Neuronal stem cell (in vitro differentiated cells): ENCODE measurements at regions not wholly inside any gene's neighbourhood (a gene's known extent, or its start where the extent isn't known, plus 50 kb on each side); places are given as distances from the start of the nearest gene placed in this dataset.
"Not testable (repeated sequence)": the region's sequence is repeated elsewhere in the genome, so short reads cannot be mapped to it uniquely, and the experiment has no call there.

Source experiments
- DNase-seq: peaks from one replicate; pipeline ENCODE4 v3.0.0-alpha.2; 2013; ENCODE audit warnings: low spot score
- H2AFZ ChIP-seq: one replicate; pipeline ENCODE4 v1.6.1; 2013; ENCODE audit warnings: mild to moderate bottlenecking, low read length, inconsistent platforms
- H2AK5ac ChIP-seq: 2 replicates; pipeline ENCODE4 v1.6.1; 2013; ENCODE audit warnings: low read depth, mild to moderate bottlenecking, inconsistent platforms, low read length, moderate library complexity, mixed read lengths
- H2BK120ac ChIP-seq: 2 replicates; pipeline ENCODE4 v1.6.1; 2013; ENCODE audit warnings: low read depth, mild to moderate bottlenecking, inconsistent platforms, low read length, moderate library complexity, mixed read lengths
- H2BK12ac ChIP-seq: one replicate; pipeline ENCODE4 v1.6.1; 2013; ENCODE audit warnings: low read length, inconsistent platforms
- H2BK15ac ChIP-seq: 2 replicates; pipeline ENCODE4 v1.6.1; 2013; ENCODE audit warnings: mild to moderate bottlenecking, low read length, inconsistent platforms, mixed read lengths
- H2BK5ac ChIP-seq: one replicate; pipeline ENCODE4 v1.6.1; 2013; ENCODE audit warnings: inconsistent platforms, mild to moderate bottlenecking, low read length, moderate library complexity
- H3K14ac ChIP-seq: one replicate; pipeline ENCODE4 v1.6.1; 2013; ENCODE audit warnings: low read length, inconsistent platforms
- H3K18ac ChIP-seq: 2 replicates; pipeline ENCODE4 v1.6.1; 2013; ENCODE audit warnings: low read length, inconsistent platforms
- H3K23ac ChIP-seq: 2 replicates; pipeline ENCODE4 v1.6.1; 2013; ENCODE audit warnings: low read depth, mild to moderate bottlenecking, mixed read lengths, low read length, inconsistent platforms; ENCODE audit not compliant: poor library complexity
- H3K27ac ChIP-seq: replicated peaks from 3 replicates; pipeline ENCODE4 v1.5.1; 2013; ENCODE audit warnings: low read length, inconsistent platforms
- H3K27me3 ChIP-seq, 3 experiments: 2 replicates each; pipeline ENCODE4 v1.6.1; 2013; ENCODE audit warnings: low read length in 3 of 3, mild to moderate bottlenecking in 2 of 3, inconsistent platforms in 1 of 3, low read depth in 1 of 3, mixed read lengths in 1 of 3, moderate library complexity in 1 of 3; ENCODE audit not compliant: control insufficient read depth in 3 of 3, insufficient read depth in 3 of 3
- H3K36me3 ChIP-seq, 2 donors: replicated peaks in 1 of 2; 2 replicates each; pipeline ENCODE4 v1.6.1; 2013; ENCODE audit warnings: low read length in 2 of 2; ENCODE audit not compliant: control insufficient read depth in 2 of 2, insufficient read depth in 2 of 2
- H3K4ac ChIP-seq: 2 replicates; pipeline ENCODE4 v1.6.1; 2013; ENCODE audit warnings: inconsistent platforms, mild to moderate bottlenecking, low read length, moderate library complexity
- H3K4me1 ChIP-seq, 2 donors: 1 replicate in 1 of 2; 2 replicates in 1 of 2; pipeline ENCODE4 v1.6.1; 2013; ENCODE audit warnings: low read length in 2 of 2, low read depth in 1 of 2; ENCODE audit not compliant: control insufficient read depth in 2 of 2, insufficient read depth in 1 of 2
- H3K4me2 ChIP-seq: one replicate; pipeline ENCODE4 v1.6.1; 2013; ENCODE audit warnings: mild to moderate bottlenecking, low read length, inconsistent platforms; ENCODE audit not compliant: insufficient read depth, poor library complexity, severe bottlenecking
- H3K4me3 ChIP-seq, 2 donors: 2 replicates each; pipeline ENCODE4 v1.5.1; 2013; ENCODE audit warnings: low read length in 2 of 2, mild to moderate bottlenecking in 2 of 2, inconsistent platforms in 1 of 2, moderate library complexity in 1 of 2
- H3K79me1 ChIP-seq: one replicate; pipeline ENCODE4 v1.6.1; 2013; ENCODE audit warnings: low read depth, mild to moderate bottlenecking, inconsistent platforms, low read length, moderate library complexity
- H3K9ac ChIP-seq: one replicate; pipeline ENCODE4 v1.6.1; 2013; ENCODE audit warnings: mild to moderate bottlenecking, low read depth, low read length, inconsistent platforms; ENCODE audit not compliant: poor library complexity
- H3K9me3 ChIP-seq, 2 donors: replicated peaks in 1 of 2; 2 replicates each; pipeline versions ENCODE3 to v1.6.1; 2013; ENCODE audit warnings: low read length in 2 of 2, mild to moderate bottlenecking in 2 of 2, inconsistent platforms in 1 of 2, low read depth in 1 of 2, mixed read lengths in 1 of 2, moderate library complexity in 1 of 2; ENCODE audit not compliant: control insufficient read depth in 2 of 2, insufficient read depth in 1 of 2
- H4K8ac ChIP-seq: one replicate; pipeline ENCODE4 v1.6.1; 2013; ENCODE audit warnings: low read depth, mild to moderate bottlenecking, inconsistent platforms, low read length, moderate library complexity
- H4K91ac ChIP-seq: one replicate; pipeline ENCODE4 v1.6.1; 2013; ENCODE audit warnings: low read length, low read depth, mild to moderate bottlenecking, inconsistent platforms; ENCODE audit not compliant: poor library complexity
- WGBS, 2 donors: extraction: QIAGEN DNeasy Blood & Tissue Kit; methylation state at CpG; one replicate each; pipeline ENCODE4 v1.1.7; 2013; ENCODE audit warnings: missing lambda C conversion rate in 2 of 2, mixed read lengths in 1 of 2; ENCODE audit not compliant: insufficient read length in 2 of 2, insufficient replicate concordance in 1 of 2; ENCODE audit errors: extremely low coverage in 2 of 2; 5-methylcytosine and 5-hydroxymethylcytosine counted together

GRCh38 chr6:115838216-115838615 is 222.5 kb downstream of the FRK start:
- Histone ChIP-seq H4K8ac (no peak overlapping the region), H3K23ac (no peak overlapping the region), H2BK5ac (no peak overlapping the region), H3K4me2 (no peak overlapping the region), H3K27ac (no peak overlapping the region), H2BK12ac (no peak overlapping the region), H2AFZ (no peak overlapping the region), H4K91ac (no peak overlapping the region), H3K18ac (no peak overlapping the region), H3K27me3 (no peaks in the 10 kb centered on the region), H3K9me3 (no peaks in the 10 kb centered on the region), H2BK120ac (no peak overlapping the region), H2BK15ac (no peak overlapping the region), H2AK5ac (no peak overlapping the region), H3K79me1 (no peaks in the 10 kb centered on the region), H3K4me1 (no peaks in the 10 kb centered on the region), H3K4me3 (no peak overlapping the region), H3K4ac (no peak overlapping the region), H3K14ac (no peak overlapping the region), H3K36me3 (no peaks in the 10 kb centered on the region), H3K9ac (no peak overlapping the region)
- no CpG with 5 or more reads among the region's 4 CpGs for WGBS, 2 donors
- no peak for DNase-seq

- H3K23ac ChIP-seq, H4K91ac ChIP-seq, H2AK5ac ChIP-seq, H4K8ac ChIP-seq, H3K4ac ChIP-seq, H3K9me3 ChIP-seq, H3K27me3 ChIP-seq, H3K27ac ChIP-seq, H3K18ac ChIP-seq, DNase-seq, H2BK12ac ChIP-seq, H3K4me2 ChIP-seq, H3K79me1 ChIP-seq, H3K4me1 ChIP-seq, H2BK15ac ChIP-seq, H3K36me3 ChIP-seq, H3K14ac ChIP-seq, H2AFZ ChIP-seq, H2BK120ac ChIP-seq, H3K9ac ChIP-seq, H2BK5ac ChIP-seq, H3K4me3 ChIP-seq: not testable (repeated sequence)
- WGBS, 2 donors = no CpG with 5 or more reads among the region's 13 CpGs
These were observed 224.3 kb downstream of the FRK start for GRCh38 chr6:115836374-115836773.

- no peak overlapping the region for H3K18ac ChIP-seq
- no peaks in the 10 kb centered on the region for H3K4me1 ChIP-seq
- no peak overlapping the region for H3K23ac ChIP-seq
- H3K27me3 ChIP-seq = no peaks in the 10 kb centered on the region
- H3K9me3 ChIP-seq = no peaks in the 10 kb centered on the region
- H3K9ac ChIP-seq = no peak overlapping the region
- DNase-seq = no peak
- H2BK12ac ChIP-seq = no peak overlapping the region
- WGBS, 2 donors = no CpG with 5 or more reads among the region's 2 CpGs
- H3K4me2 ChIP-seq = no peak overlapping the region
- no peak overlapping the region for H2BK5ac ChIP-seq
- H3K14ac ChIP-seq = no peak overlapping the region
- no peaks in the 10 kb centered on the region for H3K79me1 ChIP-seq
- no peak overlapping the region for H2BK15ac ChIP-seq
- no peak overlapping the region for H3K27ac ChIP-seq
- H2AK5ac ChIP-seq = no peak overlapping the region
- no peak overlapping the region for H3K4ac ChIP-seq
- H3K4me3 ChIP-seq = no peak overlapping the region
- no peak overlapping the region for H4K91ac ChIP-seq
- H3K36me3 ChIP-seq = no peaks in the 10 kb centered on the region
- no peak overlapping the region for H2AFZ ChIP-seq
- no peak overlapping the region for H2BK120ac ChIP-seq
- H4K8ac ChIP-seq = no peak overlapping the region
These were observed 225.4 kb downstream of the FRK start for GRCh38 chr6:115835314-115835713.

- H3K18ac ChIP-seq, H3K23ac ChIP-seq, H3K4me3 ChIP-seq, H2AK5ac ChIP-seq, H2BK5ac ChIP-seq, H3K4me1 ChIP-seq, H3K79me1 ChIP-seq, H3K4ac ChIP-seq, H3K27me3 ChIP-seq, DNase-seq, H3K36me3 ChIP-seq, H3K27ac ChIP-seq, H2BK15ac ChIP-seq, H3K9ac ChIP-seq, H2BK120ac ChIP-seq, H4K91ac ChIP-seq, H3K9me3 ChIP-seq, H2BK12ac ChIP-seq, H3K14ac ChIP-seq, H2AFZ ChIP-seq, H4K8ac ChIP-seq, H3K4me2 ChIP-seq: not testable (repeated sequence)
- WGBS, 2 donors = no CpG with 5 or more reads among the region's 27 CpGs
These were observed 226.1 kb downstream of the FRK start for GRCh38 chr6:115834542-115834941.
